OCI-LY3 (cell line): ENCODE measurements at regions not wholly inside any gene's neighbourhood (a gene's known extent, or its start where the extent isn't known, plus 50 kb on each side); places are given as distances from the start of the nearest gene placed in this dataset.

Experiments
- H2AFZ ChIP-seq: fragments of 200-600, 300-600 bp; shearing (Covaris generic); 2 replicates; pipeline ENCODE4 v1.6.0; 2014; ENCODE audit warnings: antibody characterized with exemption, low read depth, low read length
- H3K27ac ChIP-seq: fragments of 200-600, 300-600 bp; sonication (generic); 2 replicates; pipeline ENCODE4 v1.5.1; 2014; ENCODE audit warnings: mild to moderate bottlenecking, low read length, moderate library complexity, mixed read lengths
- H3K27me3 ChIP-seq: fragments of 200-600, 300-600 bp; sonication (generic); 2 replicates; pipeline ENCODE4 v1.6.1; 2014; ENCODE audit warnings: low read depth, low read length, mixed read lengths
- H3K36me3 ChIP-seq: fragments of 200-600, 300-600 bp; sonication (generic); replicated peaks from 2 replicates; pipeline ENCODE3; 2014; ENCODE audit warnings: low read depth, low read length, mixed read lengths
- H3K4me1 ChIP-seq: fragments of 300-600, 200-600 bp; sonication (generic); 2 replicates; pipeline ENCODE4 v1.6.1; 2014; ENCODE audit warnings: low read length, mixed read lengths
- H3K4me2 ChIP-seq: fragments of 200-600, 300-600 bp; sonication (generic); 2 replicates; pipeline ENCODE4 v1.6.1; 2014; ENCODE audit warnings: low read length, mixed read lengths
- H3K4me3 ChIP-seq: fragments of 300-600, 200-600 bp; sonication (generic); 2 replicates; pipeline ENCODE4 v1.5.1; 2014; ENCODE audit warnings: antibody characterized with exemption, mild to moderate bottlenecking, low read length, moderate library complexity
- H3K79me2 ChIP-seq: fragments of 300-600, 200-600 bp; shearing (Covaris generic); 2 replicates; pipeline ENCODE4 v1.6.1; 2014; ENCODE audit warnings: mild to moderate bottlenecking, low read length, mixed read lengths
- H3K9ac ChIP-seq: fragments of 300-600, 200-600 bp; shearing (Covaris generic); 2 replicates; pipeline ENCODE4 v1.6.0; 2014; ENCODE audit warnings: mild to moderate bottlenecking, low read length, moderate library complexity
- H3K9me3 ChIP-seq: fragments of 200-600, 300-600 bp; shearing (Covaris generic); 2 replicates; pipeline ENCODE4 v1.6.1; 2014; ENCODE audit warnings: low read length, mixed read lengths; ENCODE audit not compliant: insufficient read depth
- H4K20me1 ChIP-seq: fragments of 200-600, 300-600 bp; sonication (generic); 2 replicates; pipeline ENCODE4 v1.6.1; 2016; ENCODE audit warnings: low read length, mixed read lengths; ENCODE audit not compliant: insufficient read depth
- CTCF ChIP-seq: fragments of 200-600, 300-600 bp; sonication (generic); IDR thresholded peaks from 2 replicates; pipeline ENCODE4 v1.5.1; 2014; ENCODE audit warnings: antibody characterized with exemption, low read length, low read depth
- EZH2phosphoT487 ChIP-seq: fragments of 200-600 bp; shearing (Covaris generic); IDR thresholded peaks from 2 replicates; pipeline ENCODE4 v1.6.1; 2018; ENCODE audit warnings: antibody characterized with exemption, mixed run types, low read depth

GRCh38 chr3:66110840-66111239 lies 72.1 kb upstream of the MAGI1 start:
- no peak overlapping the region for H3K27ac ChIP-seq
- no peak overlapping the region for H2AFZ ChIP-seq
- H3K27me3 ChIP-seq = peaks cover 8% of the 10 kb centered on the region; the same call in 1 of the 2 replicates
- TF ChIP-seq EZH2phosphoT487 = no peak
- no peak for TF ChIP-seq CTCF
- H3K4me1 ChIP-seq = peaks cover 11% of the 10 kb centered on the region
- no peaks in the 10 kb centered on the region for H3K36me3 ChIP-seq
- H4K20me1 ChIP-seq = no peaks in the 10 kb centered on the region
- no peak overlapping the region for H3K4me3 ChIP-seq
- H3K9me3 ChIP-seq = no peaks in the 10 kb centered on the region
- H3K4me2 ChIP-seq = no peak overlapping the region
- H3K79me2 ChIP-seq = no peaks in the 10 kb centered on the region
- H3K9ac ChIP-seq = no peak overlapping the region

GRCh38 chr3:66107855-66108254 lies 69.1 kb upstream of the MAGI1 start:
- H3K4me2 ChIP-seq = no peak overlapping the region

GRCh38 chr3:66106788-66107187 lies 68.1 kb upstream of the MAGI1 start:
- TF ChIP-seq CTCF (no peak), EZH2phosphoT487 (no peak)
- peak overlapping the region; percentile 25 for H3K4me2 ChIP-seq
- no peaks in the 10 kb centered on the region for H3K79me2 ChIP-seq
- no peaks in the 10 kb centered on the region for H3K27me3 ChIP-seq
- H3K27ac ChIP-seq = no peak overlapping the region
- peaks cover 11% of the 10 kb centered on the region for H3K4me1 ChIP-seq
- no peaks in the 10 kb centered on the region for H3K36me3 ChIP-seq
- H2AFZ ChIP-seq = peak overlapping the region; percentile 72
- H3K9ac ChIP-seq = no peak overlapping the region
- no peaks in the 10 kb centered on the region for H3K9me3 ChIP-seq
- no peak overlapping the region for H3K4me3 ChIP-seq
- H4K20me1 ChIP-seq = no peaks in the 10 kb centered on the region

More at GRCh38 chr3:66107855-66108254, 69.1 kb upstream of the MAGI1 start:
- Histone ChIP-seq H3K36me3 (no peaks in the 10 kb centered on the region), H3K4me1 (peaks cover 11% of the 10 kb centered on the region), H3K9me3 (no peaks in the 10 kb centered on the region), H3K9ac (no peak overlapping the region), H3K27ac (no peak overlapping the region), H2AFZ (no peak overlapping the region), H3K79me2 (no peaks in the 10 kb centered on the region), H3K27me3 (no peaks in the 10 kb centered on the region), H4K20me1 (no peaks in the 10 kb centered on the region), H3K4me3 (no peak overlapping the region)
- TF ChIP-seq EZH2phosphoT487 (no peak), CTCF (no peak)

- Histone ChIP-seq H4K20me1 (no peaks in the 10 kb centered on the region), H3K4me2 (no peak overlapping the region), H2AFZ (no peak overlapping the region), H3K36me3 (no peaks in the 10 kb centered on the region), H3K27me3 (no peaks in the 10 kb centered on the region), H3K79me2 (no peaks in the 10 kb centered on the region), H3K4me1 (peaks cover 11% of the 10 kb centered on the region), H3K9me3 (no peaks in the 10 kb centered on the region), H3K27ac (no peak overlapping the region), H3K9ac (no peak overlapping the region), H3K4me3 (no peak overlapping the region)
- TF ChIP-seq CTCF (no peak), EZH2phosphoT487 (no peak)
Observed at GRCh38 chr3:66104535-66104934, 65.8 kb upstream of the MAGI1 start.
